Stimulated activated CD4-positive, alpha-beta T cell treated with anti-CD3 and anti-CD28 coated beads, TNF-alpha, amount 100 ng/mL, for 1 hour (primary cell): ENCODE measurements at regions not wholly inside any gene's neighbourhood (a gene's known extent, or its start where the extent isn't known, plus 50 kb on each side); places are given as distances from the start of the nearest gene placed in this dataset.
"Not testable (repeated sequence)": the region's sequence is repeated elsewhere in the genome, so short reads cannot be mapped to it uniquely, and the experiment has no call there.

ENCODE experiments used
- DNase-seq, 3 donors: peaks; one replicate each; pipeline ENCODE4 v3.0.0-alpha.2; 2020; ENCODE audit warnings: low read depth in 3 of 3, low spot score in 1 of 3

DNA sequence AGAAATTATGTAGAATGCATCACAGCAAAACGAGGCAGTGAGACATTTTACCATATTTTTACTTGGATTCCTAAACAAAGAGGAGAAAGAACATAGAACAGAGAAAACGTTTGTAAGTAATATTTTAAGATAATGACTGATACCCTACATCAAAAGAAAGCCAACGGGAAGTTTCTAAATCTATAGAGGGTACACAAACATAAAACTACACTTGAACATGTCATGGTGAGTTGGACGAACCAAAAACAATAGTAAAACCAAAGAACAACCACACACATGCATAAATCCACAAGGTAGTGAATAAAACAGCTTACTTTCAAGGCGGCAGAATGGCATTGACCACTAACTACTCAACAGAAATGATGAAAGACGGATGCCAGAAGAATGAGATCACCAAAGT lies 209.7 kb upstream of the NOTCH2NLA start:
- DNase-seq = not testable (repeated sequence)

DNA sequence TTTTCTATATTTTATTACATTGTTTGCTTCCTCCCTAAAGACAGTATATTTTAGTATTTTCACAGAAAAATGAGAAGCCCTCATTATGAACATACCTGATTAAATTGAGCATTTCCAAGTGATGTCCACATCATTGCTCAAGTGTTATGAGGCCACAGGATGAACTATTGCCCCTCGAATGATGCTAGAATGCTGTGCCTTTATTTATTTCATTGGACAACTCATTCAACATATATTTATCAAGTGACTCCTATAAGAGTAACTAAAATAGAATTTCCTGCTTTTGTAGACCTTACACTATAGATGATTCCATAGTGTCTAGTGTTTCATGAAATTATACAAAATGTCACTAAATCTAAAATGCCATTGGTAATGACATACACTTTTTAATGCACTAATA lies 187.8 kb upstream of the NOTCH2NLA start:
- not testable (repeated sequence) for DNase-seq

DNA sequence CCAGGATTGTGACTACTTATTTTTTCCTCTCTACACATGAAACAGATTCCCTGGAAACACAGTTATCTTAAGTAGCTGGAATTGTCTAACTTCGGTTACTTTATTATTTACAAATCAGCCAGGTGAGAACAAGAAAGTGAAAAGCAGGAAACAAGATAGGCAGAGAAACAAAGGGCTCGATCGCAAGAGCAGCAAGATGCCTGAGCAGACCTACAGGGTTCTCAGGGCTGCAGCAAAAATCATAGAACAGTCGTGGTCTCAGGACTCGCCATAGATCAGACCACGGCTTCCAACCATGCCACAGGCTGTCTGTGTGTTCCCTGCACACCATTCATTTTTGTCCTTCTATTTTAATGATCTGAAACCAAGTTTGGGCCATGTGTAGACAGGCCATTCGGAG lies 186.2 kb upstream of the NOTCH2NLA start:
- DNase-seq = not testable (repeated sequence)

DNA sequence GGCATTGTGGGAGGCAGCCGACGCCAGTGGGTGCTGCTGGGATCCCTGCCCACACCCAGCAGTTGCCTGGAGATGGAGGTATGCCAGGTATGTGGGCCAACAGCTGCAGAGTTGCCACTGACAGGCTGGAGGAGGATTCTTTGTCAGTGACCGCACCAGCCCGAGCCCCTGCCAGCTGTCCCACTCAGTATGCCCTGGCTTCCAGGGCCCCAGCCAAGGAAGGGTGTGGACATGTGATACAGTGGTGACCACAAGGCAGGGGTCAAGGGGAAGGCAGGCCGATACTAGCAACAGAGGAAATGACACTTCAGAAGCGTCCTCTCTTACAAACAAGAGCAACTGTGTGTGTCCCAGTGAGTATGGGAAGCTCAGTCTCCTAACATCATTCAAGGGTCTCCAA lies 185.1 kb upstream of the NOTCH2NLA start:
- DNase-seq = not testable (repeated sequence)

DNA sequence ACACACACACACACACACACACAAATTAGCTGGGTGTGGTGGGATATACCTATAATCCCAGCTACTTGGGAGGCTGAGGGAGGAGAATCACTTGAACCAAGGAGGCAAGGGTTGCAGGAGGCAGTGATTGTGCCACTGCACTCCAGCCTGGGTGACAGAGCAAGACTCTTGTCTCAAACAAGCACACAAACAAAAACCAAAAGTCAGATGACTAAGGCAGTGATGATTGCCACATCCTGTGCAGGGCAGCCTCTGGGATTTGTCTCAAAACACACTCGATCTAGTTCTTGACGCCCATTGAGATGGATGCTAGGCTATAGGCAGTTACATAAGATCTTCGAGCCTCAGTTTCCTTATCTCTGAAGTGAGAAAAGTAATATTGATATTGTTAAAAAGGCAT lies 183.1 kb upstream of the NOTCH2NLA start:
- not testable (repeated sequence) for DNase-seq

DNA sequence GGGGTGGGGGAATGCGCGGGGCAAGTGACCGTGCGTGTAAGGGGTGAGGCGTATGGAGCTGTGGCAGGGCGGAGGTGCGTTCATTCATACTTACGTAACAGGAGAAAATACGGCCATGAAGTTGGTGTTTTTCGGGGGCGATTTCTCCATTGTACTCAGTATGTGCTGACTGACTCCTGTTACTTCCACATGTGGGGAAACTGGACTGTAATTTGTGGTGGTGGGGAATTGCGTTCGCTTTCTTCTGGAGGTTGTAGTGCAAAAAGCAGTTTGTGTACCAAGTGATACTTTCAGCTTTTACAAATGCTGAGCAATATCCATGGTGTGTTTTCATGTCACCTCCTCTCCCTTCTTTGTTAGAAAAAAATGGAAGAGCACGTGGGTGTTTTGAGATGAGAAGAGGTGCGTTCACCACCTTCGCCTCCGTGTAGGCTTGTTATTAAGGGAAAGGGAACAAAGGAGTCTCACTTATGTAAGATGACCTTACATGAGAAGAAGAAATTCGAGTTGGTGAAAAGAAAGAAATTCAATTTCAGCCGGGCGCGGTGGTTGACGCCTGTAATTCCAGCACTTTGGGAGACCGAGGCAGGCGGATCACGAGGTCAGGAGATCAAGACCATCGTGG lies 181.1 kb upstream of the NOTCH2NLA start:
- DNase-seq = not testable (repeated sequence)

DNA sequence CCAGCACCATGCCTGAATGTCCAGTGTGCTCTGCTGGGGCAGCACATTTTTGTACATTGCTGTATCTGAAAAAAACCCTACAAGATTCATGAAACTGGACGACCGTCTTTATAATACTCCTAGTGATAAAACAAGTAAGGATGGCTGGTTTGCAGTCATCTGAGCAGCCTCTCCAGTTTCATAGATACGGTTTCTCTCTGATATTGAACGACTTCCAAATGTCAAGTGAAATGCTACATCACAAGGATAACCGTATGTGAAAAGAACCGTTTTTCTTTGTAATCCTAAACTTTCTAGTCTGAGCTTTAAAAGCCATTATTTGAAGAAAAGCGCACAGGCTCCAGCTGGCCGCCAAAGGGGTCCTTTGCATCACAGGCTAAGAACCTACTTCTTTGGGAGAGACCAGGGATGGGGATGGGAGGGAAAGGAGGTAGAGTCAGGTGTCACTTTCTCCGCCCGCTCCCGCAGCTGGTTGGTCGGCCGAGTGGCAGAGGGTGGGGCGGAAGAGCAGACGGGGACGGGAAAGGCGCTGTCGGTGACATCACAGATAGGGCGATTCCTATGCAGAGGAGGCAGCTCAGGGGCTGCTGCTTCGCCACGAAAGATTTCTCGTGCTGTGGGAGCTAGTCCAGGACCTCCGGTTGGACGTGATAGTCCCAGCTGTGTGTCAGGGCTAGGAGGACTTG lies 180.4 kb upstream of the NOTCH2NLA start:
- not testable (repeated sequence) for DNase-seq

DNA sequence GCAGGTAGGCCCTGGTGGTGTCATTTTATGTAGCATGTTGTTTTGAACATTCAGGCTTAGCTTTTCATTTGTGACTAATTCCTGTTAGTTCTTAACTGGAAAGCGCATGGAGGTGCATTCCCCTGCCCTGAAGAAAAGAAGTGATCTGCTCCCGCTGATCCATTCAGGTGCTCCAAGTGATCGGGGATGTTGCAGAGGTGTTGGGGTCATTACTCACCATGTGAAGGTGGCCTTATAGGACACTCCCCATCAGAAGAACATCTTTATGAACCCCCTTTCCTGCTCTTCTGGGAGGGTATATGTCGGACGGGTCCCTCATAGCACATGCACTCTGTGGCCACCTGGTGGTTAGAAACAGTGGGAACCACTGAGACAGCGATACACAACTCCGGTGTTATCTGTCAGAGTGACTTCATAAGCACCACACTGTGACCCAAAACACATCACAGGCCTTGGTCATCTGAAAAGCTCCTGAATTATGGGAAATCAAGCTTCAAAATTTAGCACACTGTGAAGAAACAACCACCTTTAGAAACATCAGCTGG lies 172.5 kb upstream of the NOTCH2NLA start:
- not testable (repeated sequence) for DNase-seq

DNA sequence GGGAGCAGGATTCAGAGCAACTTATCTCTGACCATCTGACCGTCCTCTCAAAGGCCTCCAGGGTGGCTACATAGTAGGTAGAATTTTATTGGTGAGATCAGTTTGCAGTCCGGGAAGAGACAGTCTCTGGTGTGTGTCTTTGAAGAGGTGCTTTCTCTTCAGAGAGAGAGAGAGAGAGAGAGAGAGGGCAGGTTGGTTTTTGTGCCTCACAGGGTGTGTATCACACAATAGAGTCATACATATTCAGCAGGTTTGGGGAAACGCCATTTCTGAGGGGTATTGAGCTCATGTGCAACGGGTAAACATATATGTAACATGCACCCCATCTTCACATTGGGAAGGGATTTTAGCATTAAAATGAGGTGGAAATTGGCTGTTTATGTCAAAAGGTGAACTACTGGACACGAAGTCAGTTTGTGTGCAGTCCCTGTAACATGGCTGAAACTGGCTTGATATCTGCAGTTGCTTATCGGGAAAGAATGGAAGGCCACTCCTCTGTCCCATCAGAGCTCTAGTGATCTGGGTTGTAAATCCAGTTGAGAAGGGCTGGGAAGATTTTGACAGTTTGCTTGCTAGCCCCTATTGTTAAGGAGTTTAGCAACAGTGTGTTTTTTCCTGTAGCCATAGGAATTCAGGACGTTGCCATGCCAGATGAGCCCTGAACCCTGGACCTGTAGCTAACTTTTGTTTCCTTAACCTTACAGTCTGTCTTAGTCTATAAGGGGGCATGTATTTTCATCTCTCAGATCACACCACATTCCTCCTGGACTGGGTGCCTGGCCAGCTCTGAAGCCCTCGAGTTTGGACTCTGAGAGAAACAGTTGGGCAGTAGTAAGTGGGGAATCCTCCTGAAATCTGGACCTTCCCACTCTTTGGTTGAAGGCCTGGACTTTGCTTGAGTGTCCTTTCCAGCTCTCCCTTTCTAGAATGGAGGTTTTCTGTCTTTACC lies 171.6 kb upstream of the NOTCH2NLA start:
- not testable (repeated sequence) for DNase-seq

DNA sequence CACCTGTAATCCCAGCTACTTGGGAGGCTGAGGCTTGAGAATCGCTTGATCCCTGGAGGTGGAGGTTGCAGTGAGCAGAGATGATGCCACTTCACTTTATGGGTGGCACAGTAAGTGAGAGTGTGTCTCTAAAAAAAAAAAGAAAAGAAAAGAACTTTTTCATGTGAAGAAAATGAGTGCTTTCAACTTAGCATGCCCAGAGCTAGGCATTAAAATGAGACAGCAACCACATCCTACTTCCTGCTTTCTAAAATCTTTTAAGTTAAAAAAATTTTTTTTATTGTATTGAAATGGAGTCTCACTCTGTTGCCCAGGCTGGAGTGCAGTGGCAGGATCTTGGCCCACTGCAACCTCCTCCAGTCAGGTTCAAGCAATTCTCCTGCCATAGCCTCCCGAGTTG lies 170.4 kb upstream of the NOTCH2NLA start:
- not testable (repeated sequence) for DNase-seq

DNA sequence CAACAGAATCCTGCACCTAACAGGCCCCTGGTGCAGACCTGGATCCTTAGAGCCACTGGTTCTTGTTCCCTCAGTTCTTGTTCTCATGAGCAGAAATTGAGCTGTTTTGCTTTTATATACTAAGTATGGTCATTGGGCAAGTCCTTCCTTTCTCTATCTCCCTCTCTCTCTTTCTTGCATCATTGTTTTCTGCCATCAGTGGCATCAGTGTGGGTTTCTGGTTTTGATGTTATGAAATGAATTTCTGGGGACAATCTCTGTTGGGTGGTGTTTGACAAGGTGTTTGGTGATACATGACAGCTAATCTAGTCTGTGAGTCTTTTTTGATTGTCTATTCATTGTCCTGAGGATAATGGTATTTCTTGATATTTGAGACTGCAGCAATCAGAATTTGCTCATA lies 168.0 kb upstream of the NOTCH2NLA start:
- not testable (repeated sequence) for DNase-seq

DNA sequence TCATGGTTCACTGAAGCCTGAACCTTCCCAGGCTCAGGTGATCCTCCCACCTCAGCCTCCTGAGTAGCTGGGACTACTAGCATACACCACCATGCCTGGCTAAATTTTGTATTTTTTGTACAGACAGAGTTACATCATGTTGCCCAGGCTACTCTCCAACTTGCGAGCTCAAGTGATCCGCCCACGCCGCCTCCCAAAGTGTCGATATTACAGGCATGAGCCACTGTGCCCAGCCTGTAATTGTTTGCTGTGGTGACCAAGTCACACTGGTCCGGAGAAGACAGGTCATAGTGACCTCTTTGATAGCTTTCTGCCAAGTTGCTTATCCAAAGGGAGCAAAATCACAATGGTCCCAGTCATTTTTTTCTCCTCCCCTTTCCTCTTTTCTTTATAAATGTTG lies 167.4 kb upstream of the NOTCH2NLA start:
- not testable (repeated sequence) for DNase-seq

DNA sequence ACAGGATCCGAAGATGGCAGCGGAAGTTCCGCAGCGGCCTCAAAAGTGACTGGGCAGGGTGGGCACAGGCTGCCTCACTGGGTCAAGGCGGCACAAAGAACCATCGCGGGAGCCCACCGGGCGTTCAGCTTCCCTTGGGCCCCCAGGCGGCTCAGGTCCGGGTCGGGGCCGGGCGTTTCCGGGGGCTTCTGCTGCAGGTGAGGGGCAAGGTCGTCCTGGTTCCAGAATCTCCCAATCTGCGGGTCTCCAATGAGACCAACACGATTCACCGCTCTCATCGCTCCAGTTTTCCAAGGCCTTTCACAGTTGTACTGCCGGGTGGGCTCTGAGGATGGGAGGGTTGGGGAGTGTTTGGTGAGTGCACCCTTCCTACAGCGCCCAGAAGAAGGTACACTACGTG lies 165.0 kb upstream of the NOTCH2NLA start:
- not testable (repeated sequence) for DNase-seq

DNA sequence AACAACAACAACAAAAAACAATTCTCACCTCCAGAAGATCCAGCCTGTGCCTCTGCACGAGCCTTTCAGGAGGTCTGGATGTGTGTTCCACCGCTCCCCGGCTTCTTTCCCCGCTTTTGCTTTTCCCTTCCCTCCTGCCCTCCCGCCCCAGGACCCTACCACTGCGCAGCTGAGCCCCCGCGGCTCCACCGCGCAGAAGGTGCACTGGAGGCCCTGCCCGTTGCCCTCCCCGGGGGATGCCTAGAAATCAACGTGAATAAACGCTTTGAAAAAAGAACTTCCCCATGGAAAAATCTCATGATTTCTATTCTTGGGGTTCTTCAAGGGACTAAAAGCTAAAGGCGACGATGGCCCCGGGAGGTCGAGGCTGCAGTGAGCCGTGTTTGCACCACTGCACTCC lies 164.3 kb upstream of the NOTCH2NLA start:
- DNase-seq = not testable (repeated sequence)

DNA sequence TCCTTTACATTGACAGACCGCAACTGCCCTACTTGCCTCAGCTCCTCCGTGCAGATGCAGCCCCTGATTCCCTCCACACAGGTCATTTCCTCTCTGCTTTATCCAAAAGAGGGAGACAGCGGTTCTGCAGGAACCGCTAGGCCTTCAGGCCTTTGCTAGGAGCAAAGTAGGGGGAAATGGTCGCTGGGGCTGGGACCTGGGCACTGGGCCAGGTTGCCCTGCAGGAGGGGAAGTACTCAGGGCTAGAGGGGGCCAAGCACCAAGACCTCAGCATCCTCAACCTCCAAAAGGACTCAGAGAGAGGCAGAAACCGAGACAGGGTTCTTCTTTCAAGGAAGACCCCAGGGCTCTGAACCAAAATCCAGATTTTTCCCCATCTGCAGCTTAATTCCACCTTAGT lies 160.4 kb upstream of the NOTCH2NLA start:
- DNase-seq = not testable (repeated sequence)

DNA sequence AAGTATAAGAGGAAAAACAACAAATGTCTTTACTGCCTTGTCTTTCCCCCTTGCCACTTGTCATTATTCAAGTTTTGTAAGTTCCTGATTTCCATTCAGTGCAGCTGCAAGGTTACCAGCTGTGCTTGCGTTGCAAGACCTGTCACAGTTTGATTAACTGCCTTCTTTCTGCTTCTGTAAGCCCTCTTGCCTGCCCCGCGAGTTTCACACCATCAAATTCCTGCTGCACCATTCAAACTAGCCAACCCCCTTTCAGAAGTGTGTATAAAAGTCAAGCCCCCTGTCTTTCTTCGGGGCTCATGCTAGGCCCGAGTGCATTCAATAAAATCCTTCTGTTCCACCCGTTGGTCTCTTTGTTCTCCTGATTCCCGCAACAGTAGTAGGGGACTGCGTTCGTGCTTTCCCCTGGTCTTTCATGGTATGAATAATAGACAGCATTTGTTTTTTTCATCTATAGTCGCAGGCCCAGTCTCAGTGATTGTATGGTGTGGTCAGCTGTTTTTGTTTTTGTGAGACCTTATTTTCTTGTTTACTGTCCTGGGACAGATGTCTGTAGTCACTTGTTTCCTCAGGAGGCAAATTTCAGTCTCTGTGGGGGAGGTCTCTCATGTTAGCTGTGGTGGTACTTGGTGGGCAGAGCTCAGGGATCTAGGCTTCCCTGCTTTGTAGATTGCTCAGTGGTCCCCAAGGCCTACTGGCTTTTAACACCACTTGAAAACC lies 159.1 kb upstream of the NOTCH2NLA start:
- DNase-seq = not testable (repeated sequence)

DNA sequence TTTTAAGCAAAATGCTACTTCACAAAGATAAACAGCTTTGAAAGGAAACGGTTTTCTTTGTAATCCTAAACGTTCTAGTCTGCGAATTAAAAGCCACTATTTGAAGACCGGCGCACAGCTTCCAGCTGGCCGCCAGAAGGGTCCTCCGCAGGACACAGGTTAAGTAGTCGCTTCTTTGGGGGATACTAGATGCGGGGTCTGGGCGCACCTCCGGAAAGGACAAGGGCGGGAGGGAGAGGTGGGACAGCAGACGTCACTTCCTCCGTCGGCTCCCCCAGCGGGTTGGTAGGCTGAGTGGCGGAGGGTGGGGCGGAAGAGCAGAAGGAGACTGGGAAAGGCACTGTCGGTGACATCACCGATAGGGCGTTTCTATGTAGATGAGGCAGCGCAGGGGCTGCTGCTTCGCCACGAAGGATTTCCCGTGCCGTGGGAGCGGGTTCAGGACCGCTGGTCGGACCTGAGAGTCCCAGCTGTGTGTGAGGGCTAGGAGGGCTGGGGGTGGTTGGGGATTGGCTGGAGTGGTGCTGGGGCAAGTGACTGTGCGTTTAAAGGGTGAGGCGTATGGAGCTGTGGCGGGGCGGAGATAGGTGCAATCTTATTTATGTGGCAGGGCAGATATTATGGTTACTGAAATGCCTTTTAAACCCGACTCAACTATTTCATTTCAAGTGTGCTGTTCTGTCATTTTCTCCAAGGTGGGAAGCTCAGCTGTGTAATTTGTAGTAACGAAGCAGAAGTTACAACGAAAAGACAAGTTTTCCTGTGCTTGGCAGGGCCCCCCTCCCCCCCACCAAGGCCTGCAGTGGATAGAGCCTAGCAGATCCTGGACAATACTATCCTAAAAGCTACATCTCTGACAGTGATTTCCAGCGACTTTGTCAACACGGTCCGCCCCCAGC lies 158.3 kb upstream of the NOTCH2NLA start:
- DNase-seq = peak in 1 of 3 donors; percentile 45

DNA sequence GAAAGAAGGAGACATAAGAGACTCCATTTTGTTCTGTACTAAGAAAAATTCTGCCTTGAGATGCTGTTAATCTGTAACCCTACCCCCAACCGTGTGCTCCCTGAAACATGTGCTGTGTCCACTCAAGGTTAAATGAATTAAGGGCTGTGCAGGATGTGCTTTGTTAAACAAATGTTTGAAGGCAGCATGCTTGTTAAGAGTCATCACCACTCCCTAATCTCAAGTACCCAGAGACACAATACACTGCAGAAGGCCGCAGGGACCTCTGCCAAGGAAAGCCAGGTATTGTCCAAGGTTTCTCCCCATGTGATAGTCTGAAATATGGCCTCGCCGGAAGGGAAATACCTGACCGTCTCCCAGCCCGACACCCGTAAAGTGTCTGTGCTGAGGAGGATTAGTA lies 152.4 kb upstream of the NOTCH2NLA start:
- not testable (repeated sequence) for DNase-seq

DNA sequence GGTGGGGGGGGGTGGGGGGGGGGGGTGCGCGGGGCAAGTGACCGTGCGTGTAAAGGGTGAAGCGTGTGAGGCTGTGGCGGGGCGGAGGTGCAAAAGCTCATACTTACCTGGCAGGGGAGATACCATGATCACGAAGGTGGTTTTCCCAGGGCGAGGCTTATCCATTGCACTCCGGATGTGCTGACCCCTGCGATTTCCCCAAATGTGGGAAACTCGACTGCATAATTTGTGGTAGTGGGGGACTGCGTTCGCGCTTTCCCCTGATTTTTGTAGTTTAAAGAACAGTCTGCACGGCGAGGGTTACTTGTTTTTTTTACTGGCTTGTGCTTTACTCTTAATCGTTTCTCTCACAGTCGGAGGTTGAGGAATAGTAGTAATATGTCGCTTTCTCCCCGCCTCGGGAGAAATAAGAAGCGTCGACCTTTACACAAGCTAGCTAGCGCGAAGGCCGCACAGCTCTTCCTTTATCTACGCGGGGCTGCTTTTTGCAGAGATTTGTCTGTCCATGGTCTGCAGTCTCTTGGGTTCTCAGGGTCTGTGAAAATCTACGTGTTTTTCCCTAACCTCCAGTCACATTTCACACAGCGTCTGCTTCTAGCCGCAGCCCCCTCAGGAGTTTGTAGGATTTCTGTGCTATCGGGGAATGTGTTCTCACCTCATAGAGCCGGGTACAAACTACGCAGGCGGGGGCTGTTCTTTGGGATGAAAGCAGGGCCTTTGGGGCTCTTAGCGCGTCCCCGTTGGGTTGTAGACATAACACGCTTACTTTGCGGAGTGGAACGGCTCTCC lies 148.1 kb upstream of the NOTCH2NLA start:
- peak in 2 of 3 donors; percentile 48 to 67 for DNase-seq
